Stimulated activated CD4-positive, alpha-beta T cell treated with anti-CD3 and anti-CD28 coated beads, TNF-alpha, amount 100 ng/mL, for 48 hours (primary cell): ENCODE measurements at regions not wholly inside any gene's neighbourhood (a gene's known extent, or its start where the extent isn't known, plus 50 kb on each side); places are given as distances from the start of the nearest gene placed in this dataset.

Experiments
- DNase-seq, 3 donors: peaks; one replicate each; pipeline ENCODE4 v3.0.0-alpha.2; 2020; ENCODE audit warnings: low read depth in 3 of 3

DNA sequence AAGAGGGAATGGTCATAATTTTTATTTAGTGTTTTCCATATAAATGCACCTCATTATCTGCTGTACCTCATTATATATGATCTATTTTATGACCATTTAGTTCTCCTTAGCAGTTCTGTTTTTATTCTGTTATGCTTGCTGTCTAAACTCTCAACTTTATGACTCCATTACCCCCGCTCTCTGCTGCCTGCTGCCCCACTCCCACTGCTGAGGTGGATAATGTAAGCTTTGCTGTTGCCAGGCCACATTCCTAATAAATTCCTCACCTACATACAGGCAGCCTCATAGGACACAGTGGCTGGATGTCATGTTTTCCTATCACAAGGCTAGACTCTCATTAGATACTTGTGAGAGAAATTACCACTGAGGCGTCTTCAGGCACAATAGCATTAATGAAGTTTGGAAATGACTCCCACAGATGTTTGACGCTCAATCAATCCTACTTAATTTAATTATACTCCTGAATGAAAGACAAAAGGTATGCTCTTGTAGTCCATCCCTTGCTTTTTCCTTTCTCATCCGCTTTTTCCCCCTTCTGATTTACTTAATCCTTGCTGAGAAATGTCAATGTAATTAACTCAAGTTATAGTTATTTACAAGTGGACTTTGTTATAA, 497.5 kb upstream of the IGFBP7 start:
- no peak for DNase-seq

DNA sequence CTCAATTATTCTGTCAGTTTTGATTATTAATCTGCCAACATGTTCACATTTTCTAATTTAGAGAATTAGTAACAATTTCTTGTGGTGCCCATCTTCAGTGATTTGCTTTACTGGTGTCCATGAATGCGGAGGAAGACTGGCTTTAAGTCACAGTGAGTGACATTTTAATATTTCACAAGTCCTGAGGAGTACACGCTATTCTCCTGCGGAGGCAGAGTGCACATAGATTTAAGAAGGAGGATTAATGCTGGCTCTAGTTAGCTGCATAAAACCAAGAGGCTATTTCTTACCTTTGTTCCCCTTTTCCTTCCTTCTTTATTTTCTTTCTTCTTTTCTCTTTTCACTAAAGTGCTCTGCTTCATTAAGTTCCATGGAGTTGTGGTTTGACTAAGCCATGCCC, 495.2 kb upstream of the IGFBP7 start:
- DNase-seq = no peak

DNA sequence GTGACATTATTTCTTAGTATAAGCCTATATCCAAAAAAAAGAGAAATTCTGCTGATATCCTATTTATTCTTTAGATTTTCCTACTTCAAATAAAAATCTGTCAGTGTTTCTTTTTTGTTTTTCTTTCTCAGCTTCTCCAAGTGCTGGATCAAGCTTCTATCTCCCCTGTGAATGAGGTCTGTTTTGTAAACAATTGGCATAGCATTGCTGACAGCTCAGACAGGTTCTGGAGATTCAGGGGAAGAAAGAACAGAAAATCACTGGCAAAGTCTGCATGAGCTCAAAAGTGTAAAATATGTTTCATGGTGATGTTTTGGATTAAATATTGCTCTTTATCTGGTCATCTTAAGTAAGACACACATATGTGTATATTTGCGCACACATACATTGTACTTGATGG, 492.0 kb upstream of the IGFBP7 start:
- no peak for DNase-seq

DNA sequence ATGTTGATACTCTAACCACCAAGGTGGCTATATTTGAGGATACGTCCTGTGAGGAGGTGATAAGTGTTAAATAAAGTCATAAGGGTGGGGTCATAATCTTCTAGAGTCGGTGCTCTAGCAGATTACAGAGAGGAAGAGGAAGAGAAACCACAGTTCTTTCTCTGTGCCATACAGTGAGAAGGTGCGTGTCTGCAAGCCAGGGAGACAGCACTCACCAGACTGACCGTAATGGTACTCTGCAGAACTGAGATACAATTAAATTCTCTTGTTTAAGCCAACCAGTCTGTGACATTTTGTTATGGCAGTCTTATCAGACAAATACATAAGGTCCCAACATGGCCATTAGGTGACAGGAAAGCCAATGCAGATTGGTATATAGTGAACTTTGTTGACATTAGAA, 480.9 kb upstream of the IGFBP7 start:
- DNase-seq = no peak

DNA sequence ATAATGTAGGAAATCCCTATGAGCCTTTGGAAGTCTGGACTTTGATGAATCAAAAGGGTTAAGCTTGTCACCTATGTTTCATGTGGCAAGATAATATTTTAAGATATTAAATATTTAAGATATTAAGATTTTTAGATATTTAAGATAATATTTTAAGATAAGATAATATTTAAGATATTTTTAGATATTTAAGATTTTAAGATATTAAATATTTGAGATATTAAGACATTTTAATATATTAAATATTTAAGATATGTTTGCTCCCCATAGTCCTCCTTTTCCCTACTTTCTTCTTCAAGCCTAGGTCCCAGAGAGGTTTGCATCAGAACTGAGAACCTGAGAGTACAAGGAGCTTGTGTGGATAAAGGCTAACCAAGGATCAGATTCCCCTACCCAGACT, 478.4 kb upstream of the IGFBP7 start:
- DNase-seq = no peak

DNA sequence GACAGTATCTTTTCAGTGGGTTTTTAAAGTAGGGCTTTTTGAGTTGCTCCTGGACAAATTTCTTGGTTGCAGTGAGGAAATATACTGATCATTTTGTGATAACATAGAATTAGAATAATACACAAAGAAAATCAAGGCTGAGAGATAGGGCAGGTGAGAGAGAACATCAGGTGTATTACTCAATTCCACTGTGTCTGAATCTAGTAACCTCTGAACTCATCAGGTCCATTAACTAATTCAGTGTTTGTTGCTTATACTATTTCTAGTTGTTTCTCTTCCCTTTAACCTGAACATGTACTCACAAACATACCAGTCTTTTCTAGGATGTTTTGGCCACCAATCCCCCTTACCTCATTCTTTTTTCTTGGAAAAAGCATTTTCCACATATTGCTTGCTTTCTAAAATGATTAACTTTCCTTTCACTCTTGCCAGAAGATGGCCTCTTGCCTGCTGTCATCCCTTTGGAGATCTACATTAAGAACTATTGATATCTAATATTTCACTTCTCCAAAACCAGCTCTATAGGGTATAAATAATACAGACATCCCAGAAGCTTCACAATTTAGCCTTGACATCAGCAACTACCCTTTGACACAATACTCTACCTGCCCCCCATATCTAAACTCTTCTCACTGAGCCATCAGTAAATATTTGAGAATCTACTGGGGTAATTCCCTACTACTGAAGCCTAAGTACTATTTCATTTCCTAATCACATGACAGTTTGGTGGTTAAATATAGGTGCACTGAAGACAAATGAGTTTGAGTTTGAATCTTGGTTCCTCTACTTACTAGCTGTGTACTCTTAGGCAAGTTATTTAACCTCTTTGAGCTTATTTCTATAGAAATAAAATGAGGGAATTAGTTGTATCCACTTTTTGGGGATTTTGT, 470.8 kb upstream of the IGFBP7 start:
- DNase-seq = no peak

DNA sequence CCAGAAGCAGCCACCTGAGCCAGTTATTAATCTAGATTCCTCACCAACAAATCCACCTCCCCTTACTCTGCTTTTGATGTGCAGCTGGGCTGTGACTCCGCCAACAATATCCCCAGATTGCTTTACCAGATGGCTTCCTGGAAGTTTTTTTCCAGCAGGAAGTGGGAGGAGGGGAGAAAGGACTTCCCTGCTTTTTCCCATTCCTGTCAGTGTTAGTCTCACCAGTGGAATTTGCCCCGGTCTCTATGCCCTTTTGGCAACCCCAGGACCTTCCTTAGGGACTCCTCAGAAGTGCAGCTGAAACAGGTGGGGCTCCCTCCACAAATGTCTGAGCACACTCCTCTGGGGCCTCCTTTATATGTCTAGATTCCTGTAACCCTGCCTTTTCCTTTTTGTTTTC, 465.2 kb upstream of the IGFBP7 start:
- DNase-seq = no peak

DNA sequence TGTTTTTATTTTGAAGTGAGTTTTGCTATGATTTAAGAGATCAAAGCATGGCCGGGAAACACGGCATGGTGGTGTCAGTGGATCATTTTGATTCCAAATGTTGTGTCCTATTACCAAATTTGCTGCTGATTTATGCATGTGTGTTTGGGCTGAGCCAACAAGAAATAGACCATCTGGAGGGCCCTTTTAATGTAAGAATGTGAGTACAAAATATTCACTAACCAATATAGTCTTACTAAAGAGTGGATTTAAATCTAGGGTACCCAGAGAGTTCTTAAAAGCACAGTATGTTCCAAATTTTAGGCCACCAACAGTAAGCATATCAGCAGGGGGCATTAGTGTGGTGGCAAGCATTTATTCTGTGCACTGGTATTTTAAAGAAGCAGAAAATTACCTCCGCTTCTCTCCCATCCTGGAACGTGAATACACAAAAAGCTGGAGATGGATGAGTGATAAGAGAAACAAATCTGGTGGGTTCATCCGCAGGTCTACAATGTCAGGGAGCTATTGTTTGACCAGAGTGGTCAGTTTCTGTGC, 444.4 kb upstream of the IGFBP7 start:
- DNase-seq = no peak

DNA sequence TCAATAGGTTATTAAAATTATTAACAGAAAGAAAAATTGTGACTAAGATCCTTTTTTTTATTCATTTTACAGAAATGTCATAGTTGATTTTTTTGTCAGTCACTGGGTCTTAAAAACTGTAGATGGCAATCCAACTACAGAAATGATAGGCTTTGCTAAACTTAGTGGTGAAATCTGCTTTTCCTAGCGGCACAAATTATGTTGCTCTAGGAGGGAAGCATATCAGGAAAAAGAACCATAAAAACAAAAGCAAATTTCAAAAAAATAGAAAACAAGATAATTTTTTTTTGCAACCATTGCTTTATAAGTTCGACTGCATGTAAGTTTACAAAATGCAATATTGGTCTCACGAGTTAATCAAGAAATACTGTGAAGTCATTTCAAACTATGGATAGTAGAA, 443.5 kb upstream of the IGFBP7 start:
- DNase-seq = no peak

DNA sequence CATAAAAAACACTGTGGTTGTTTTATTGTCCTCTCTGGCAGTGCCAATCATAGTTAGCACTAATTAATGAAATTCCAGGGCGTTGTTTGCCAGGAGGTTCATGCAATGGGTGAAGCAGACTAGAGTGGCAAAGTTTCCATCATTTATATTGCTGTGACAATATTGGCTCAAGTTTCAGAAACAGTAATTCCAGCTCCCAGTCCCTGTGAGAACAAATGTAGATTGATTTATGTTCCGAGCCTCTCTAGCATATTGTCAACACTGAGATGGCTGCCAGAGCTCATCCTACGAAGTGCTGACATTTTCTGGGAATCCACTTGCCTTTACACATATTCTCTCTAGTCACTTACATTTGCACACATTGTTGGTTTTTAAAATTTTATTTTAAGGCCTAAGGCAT, 440.0 kb upstream of the IGFBP7 start:
- DNase-seq = no peak

DNA sequence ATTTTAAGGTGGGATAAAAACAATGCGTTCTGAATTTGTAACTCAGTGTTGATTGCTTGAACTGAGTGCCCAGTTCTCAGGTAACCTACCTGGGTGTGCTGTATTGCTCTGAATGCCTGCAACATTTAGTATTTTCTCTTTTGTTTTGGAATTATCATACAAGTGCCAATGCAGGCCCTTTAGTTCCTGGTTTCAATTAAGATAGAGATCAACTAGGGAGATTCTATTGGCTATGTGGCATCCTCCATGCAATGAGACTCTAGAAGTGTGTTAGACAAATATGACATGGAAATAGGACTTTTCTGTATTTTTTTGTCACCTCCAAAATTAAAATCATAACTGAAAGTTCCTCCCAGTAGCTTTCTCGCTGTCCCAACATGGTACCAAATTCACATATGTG, 438.7 kb upstream of the IGFBP7 start:
- DNase-seq = no peak

DNA sequence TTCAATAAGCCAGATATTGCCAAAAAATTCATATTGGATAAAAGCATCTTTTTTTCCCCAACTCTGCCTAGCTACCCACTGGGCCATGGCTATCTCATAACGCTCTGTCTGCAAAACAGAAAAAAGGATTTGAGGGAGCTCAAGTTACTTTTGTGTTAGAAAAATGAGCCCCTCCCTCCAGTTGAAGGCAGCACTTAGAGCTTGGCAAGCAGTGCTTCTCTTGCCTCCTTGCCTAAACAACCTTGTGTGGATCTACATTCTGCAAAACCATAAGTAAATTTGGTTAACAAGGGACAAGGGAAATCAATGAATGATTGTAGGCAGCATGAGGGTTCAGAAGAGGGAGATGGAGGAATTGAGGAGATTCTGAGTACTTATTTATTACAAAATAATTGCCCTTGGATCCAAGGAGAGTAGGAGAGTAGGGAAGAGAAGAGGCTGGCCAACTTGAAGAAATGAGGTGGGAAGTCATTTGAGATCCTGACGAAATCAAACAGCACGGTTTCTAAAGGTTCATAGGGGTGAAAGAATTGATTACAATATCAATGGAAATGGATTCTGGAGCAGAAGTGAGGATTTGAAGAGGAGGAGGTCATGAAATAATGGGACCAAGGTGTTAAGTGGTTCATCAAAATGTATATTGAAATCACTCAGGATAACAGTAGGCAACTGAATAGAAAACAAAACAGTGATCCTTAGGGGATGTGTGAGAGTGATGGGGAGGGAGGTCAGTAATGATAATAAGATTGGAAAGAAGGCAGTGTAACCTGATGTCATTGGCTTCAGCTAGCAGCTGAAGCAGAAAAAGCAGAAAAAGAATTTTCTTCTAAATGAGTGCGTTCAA, 434.8 kb upstream of the IGFBP7 start:
- no peak for DNase-seq

DNA sequence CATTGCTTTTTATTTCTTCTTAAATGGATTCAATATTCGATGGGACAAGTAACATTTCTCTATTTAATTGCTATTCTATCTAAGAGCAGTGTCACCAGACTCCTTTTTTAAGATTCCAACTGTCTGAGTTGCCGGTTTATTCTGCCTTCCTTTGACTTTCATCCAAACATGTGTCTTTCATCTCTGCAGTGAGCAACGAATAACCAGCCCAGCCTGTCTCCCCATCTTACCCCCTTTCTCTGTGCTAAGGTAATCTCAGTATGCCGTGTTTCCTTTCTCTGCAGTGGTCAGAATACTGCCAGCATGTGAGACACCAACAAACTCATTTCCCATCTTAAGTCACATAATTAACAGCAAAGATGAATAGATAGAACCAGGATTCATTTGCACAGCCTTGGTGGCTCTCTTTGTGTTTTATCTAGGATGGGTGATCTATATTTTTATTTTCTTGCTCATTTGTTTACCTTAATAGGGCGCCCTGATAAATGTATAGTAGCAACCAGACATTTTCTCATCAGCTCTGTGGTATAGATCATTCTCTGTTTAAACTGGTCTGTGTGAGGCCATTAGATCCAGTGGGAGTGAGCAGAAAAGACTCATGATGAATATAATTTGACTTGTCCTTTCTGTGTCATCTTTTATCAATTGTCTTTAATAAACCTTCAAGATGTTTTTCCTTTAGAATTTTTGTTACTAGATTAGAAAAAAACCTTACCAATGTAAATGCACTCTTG, 394.8 kb upstream of the IGFBP7 start:
- no peak for DNase-seq

DNA sequence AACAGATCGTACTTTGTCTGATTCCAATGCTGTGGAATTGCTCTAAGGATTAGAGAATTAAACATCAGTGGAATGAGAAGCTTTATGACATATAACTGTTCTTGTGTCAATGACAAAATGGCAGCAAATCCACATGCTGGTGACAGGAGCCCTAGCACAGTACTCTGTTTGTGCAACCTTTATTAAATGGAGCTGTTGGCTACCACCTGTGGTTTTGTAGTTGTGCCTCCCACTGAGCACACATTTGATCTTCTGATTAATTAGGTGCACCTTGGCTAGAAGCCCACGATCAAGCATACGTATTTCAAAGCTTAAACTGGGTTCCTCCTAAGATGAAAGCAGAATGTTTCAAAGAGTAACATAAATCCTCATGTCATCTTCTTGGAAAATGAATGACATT, 394.0 kb upstream of the IGFBP7 start:
- DNase-seq = no peak

DNA sequence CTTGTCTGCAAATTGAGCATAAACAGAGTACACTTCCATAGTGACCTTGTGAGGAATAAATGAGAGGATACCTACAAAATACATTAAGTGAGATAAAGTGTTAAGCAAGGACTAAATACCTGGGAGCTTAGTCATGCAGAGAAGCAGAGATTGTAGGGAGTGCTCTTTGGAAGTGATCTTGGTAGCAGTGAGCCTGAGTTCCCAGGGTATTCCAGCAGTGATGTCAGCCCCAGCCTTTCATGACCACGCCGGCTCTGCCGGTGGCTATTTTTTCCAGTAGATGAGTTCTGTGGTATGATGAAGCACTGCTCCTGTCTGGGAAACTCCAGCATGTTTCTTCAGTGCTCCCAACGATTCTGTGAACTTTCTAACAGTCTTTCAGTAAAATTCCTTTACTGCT, 391.5 kb upstream of the IGFBP7 start:
- DNase-seq = no peak

DNA sequence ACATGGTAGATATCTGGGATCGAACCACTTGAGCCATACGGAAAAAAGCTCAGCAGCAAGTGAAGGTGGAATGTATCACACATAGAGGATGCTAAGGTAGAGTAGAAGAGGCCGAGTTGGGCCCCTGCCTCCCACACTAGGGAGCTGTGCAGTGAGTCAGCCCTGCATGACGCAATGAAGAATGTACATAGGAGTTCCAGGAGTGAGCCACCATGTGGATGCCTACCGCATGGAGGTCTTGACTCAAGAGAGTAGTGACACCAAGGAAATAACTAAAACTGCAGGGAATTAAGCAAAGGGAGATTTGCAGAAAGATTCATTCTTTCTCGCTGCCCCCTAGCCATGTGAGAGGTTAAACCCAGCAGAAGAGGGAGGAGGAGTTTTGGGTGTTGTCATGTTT, 389.6 kb upstream of the IGFBP7 start:
- no peak for DNase-seq

DNA sequence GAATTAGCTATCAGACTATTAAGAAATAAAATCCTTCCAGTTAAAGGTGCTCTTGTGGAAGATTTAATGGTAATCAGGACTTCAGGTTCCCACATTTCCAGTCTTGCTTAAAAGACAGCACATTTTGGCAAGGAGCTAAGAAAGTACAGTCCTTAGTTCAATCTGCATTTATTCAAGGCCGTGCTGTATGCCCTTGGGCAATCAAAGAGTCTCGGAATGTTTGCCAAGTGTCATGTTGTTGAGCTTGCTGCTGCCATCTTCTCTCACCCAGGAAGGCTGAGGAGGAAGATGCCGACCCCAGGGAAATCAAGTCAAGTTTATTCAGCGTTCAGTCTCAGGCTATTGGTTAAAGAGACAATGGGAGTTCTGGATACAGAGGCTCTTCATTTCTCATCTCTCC, 388.1 kb upstream of the IGFBP7 start:
- no peak for DNase-seq

DNA sequence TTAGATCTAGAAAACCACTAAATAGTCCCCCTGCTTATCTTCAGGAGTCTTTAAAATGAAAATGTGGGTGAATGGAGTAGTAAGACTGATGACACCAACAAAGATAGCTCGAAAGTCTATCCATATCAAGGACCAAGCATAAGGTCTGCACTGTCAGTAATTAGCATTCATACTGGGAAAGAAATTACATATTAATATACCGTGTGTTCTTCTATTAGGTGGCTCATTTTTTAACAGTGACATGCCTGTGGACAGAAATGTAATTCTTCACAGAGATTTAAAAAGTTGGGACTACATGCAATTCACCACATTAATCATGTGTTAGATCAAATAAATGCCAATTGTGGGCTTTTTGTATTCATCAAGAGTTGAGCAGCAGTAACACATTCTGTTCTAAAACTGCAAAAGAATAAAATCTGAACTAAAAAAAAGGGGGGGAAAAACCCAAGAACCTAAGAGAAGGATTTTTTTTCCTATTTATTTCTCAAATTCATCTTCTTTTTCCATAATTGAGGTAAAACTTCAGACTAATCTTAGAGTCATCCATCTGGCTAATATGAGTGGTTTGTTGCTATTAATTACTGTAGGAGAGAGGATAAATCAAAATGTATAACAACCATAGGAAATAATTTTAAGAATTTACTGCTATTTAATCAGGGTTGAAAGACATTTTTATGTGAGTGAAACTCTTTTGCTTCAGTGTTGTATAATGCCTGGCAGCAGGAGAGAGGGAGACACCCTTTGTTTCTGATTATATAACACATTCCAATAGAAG, 386.7 kb upstream of the IGFBP7 start:
- DNase-seq = no peak

DNA sequence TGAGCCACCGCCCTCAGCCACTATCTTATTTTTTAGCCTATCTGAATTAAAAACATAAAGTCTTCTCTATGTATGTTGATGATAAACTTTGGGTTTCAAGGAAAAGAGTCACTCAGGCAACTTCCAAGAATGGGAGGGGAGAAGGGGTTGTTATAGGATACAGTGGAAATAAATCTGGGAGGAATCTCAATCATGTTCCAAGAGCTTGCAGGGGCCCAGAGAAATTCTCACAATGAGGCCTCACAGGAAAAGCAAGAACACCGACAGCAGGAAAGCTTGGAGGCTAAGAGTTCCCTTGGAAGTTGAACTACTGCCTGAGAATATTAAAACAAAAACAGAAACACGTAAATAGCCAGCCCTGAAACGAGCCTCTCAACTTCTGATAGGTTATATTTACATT, 384.6 kb upstream of the IGFBP7 start:
- no peak for DNase-seq

DNA sequence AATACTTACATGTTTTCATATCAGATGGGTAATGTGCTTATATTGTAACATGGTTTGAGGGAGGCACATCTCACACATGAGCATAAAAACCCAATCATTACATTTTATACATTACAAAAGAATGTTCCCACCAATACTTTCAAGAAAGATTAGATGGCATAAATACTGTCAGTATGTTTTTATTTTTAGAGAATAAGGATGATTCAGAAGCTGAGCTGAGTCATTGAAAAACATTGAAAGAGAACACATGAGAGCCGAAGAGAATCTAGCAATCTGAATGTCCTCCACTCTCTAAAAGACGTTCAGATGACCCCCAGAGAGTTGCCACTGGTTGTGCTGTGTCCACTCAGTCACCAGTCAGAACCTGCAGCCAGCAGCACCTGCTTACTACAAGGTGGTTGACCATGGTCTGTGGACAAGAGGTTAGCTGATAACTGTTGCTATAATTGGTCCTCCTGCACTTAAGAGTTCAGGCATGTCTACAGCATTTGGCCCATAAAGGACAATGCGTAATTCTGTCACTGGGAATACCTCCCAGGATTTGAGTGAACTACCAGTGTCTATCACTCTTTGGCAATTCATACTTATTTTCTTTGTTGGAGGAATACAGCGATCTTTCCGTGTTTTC, 382.2 kb upstream of the IGFBP7 start:
- no peak for DNase-seq
